OCI-LY1 (cell line): ENCODE measurements at regions not wholly inside any gene's neighbourhood (a gene's known extent, or its start where the extent isn't known, plus 50 kb on each side); places are given as distances from the start of the nearest gene placed in this dataset.

ENCODE experiments used
- CTCF ChIP-seq: fragments of 200-600 bp; sonication (generic), shearing (Covaris generic); IDR thresholded peaks from 2 replicates; pipeline ENCODE4 v1.5.1; 2017; ENCODE audit warnings: mild to moderate bottlenecking, antibody characterized with exemption, low read length, moderate library complexity, mixed read lengths
- EZH2 ChIP-seq: fragments of 200-600 bp; sonication (generic), shearing (Covaris generic); IDR thresholded peaks from 2 replicates; pipeline ENCODE4 v1.8.0; 2017; ENCODE audit warnings: borderline replicate concordance, mixed run types, mild to moderate bottlenecking, antibody characterized with exemption, low read length, moderate library complexity, mixed read lengths

- TF ChIP-seq CTCF (no peak), EZH2 (no peak)
These were observed 184.8 kb upstream of the BCL6 start for GRCh38 chr3:187930021-187930420.
